Endodermal cell (in vitro differentiated cells): ENCODE measurements at regions not wholly inside any gene's neighbourhood (a gene's known extent, or its start where the extent isn't known, plus 50 kb on each side); places are given as distances from the start of the nearest gene placed in this dataset.

ENCODE experiments used
- DNase-seq: peaks from one replicate; pipeline ENCODE4 v3.0.0-alpha.2; 2017
- H3K27ac ChIP-seq: 2 replicates; pipeline ENCODE4 v1.5.1; 2013; ENCODE audit warnings: mild to moderate bottlenecking, low read depth, low read length, moderate library complexity
- H3K27me3 ChIP-seq: 2 replicates; pipeline ENCODE4 v1.6.1; 2013; ENCODE audit warnings: mild to moderate bottlenecking, low read length, moderate library complexity; ENCODE audit not compliant: insufficient read depth, control insufficient read depth, poor library complexity, severe bottlenecking
- H3K36me3 ChIP-seq: 2 replicates; pipeline ENCODE4 v1.7.0; 2013; ENCODE audit warnings: mild to moderate bottlenecking, low read length, moderate library complexity; ENCODE audit not compliant: control insufficient read depth, insufficient read depth
- H3K4me1 ChIP-seq: one replicate; pipeline ENCODE4 v1.7.0; 2013; ENCODE audit warnings: low read length; ENCODE audit not compliant: control insufficient read depth, insufficient read depth
- H3K4me3 ChIP-seq: 2 replicates; pipeline ENCODE4 v1.5.1; 2013; ENCODE audit warnings: mild to moderate bottlenecking, low read length, moderate library complexity
- H3K9ac ChIP-seq: 2 replicates; pipeline ENCODE4 v1.6.1; 2013; ENCODE audit warnings: mild to moderate bottlenecking, low read length, moderate library complexity; ENCODE audit not compliant: poor library complexity, severe bottlenecking; ENCODE audit errors: extremely low read depth
- H3K9me3 ChIP-seq: 2 replicates; pipeline ENCODE4 v1.6.1; 2013; ENCODE audit warnings: mild to moderate bottlenecking, low read length, moderate library complexity; ENCODE audit not compliant: control insufficient read depth
- H3K27ac Mint-ChIP-seq: 2 replicates; pipeline ENCODE4 v1.8.0; 2020; ENCODE audit warnings: mixed read lengths
- H3K27me3 Mint-ChIP-seq: 2 replicates; pipeline ENCODE4 v1.8.0; 2021; ENCODE audit warnings: mild to moderate bottlenecking, mixed read lengths; ENCODE audit not compliant: insufficient read depth
- H3K36me3 Mint-ChIP-seq: 2 replicates; pipeline ENCODE4 v1.8.0; 2020; ENCODE audit warnings: low read depth, mixed read lengths
- H3K4me1 Mint-ChIP-seq: 2 replicates; pipeline ENCODE4 v1.8.0; 2020; ENCODE audit warnings: mixed read lengths
- H3K4me3 Mint-ChIP-seq: 2 replicates; pipeline ENCODE4 v1.8.0; 2020; ENCODE audit warnings: mild to moderate bottlenecking, moderate library complexity, mixed read lengths
- H3K9me3 Mint-ChIP-seq: 2 replicates; pipeline ENCODE4 v1.8.0; 2020; ENCODE audit warnings: mild to moderate bottlenecking, mixed read lengths
- CTCF ChIP-seq: fragments of 200-600 bp; sonication (generic); conservative IDR thresholded peaks from 2 replicates; pipeline ENCODE4 v1.5.0; 2021; ENCODE audit warnings: antibody characterized with exemption, mild to moderate bottlenecking
- WGBS, 2 experiments: methylation state at CpG; one replicate each; pipeline versions ENCODE4 v1.1.5 to v1.1.7; 2013; ENCODE audit warnings: missing lambda C conversion rate in 2 of 2, mixed read lengths in 1 of 2; ENCODE audit not compliant: insufficient coverage in 1 of 2, insufficient read length in 1 of 2; 5-methylcytosine and 5-hydroxymethylcytosine counted together

- Histone ChIP-seq H3K36me3 (no peaks in the 10 kb centered on the region), H3K4me3 (no peak overlapping the region), H3K27me3 (no peaks in the 10 kb centered on the region), H3K27ac (no peak overlapping the region), H3K9me3 (no peaks in the 10 kb centered on the region), H3K4me1 (peaks cover 5% of the 10 kb centered on the region), H3K9ac (no peak overlapping the region)
- Mint-ChIP-seq H3K27me3 (peaks cover 6% of the 10 kb centered on the region), H3K4me1 (peaks cover 12% of the 10 kb centered on the region), H3K27ac (no peak overlapping the region), H3K4me3 (no peak overlapping the region), H3K9me3 (no peaks in the 10 kb centered on the region), H3K36me3 (no peaks in the 10 kb centered on the region)
- DNase-seq = no peak
- TF ChIP-seq CTCF = no peak
- WGBS, 2 experiments = 59 to 74% methylated on average over 3 to 4 of the region's 4 CpGs
Observed at GRCh38 chr18:25825979-25826776, 264.2 kb downstream of the SS18 start.

- WGBS, 2 experiments = 67 to 90% methylated on average over 6 of the region's 6 CpGs
- H3K36me3 ChIP-seq = no peaks in the 10 kb centered on the region
- peaks cover 5% of the 10 kb centered on the region for H3K4me1 ChIP-seq
- H3K27ac ChIP-seq = no peak overlapping the region
- no peak for DNase-seq
- no peaks in the 10 kb centered on the region for H3K9me3 ChIP-seq
- Mint-ChIP-seq H3K27me3 (peaks cover 7% of the 10 kb centered on the region), H3K27ac (no peak overlapping the region), H3K4me3 (no peak overlapping the region), H3K36me3 (no peaks in the 10 kb centered on the region), H3K9me3 (no peaks in the 10 kb centered on the region), H3K4me1 (peaks cover 12% of the 10 kb centered on the region)
- no peaks in the 10 kb centered on the region for H3K27me3 ChIP-seq
- H3K9ac ChIP-seq = no peak overlapping the region
- H3K4me3 ChIP-seq = no peak overlapping the region
- TF ChIP-seq CTCF = no peak
Observed at GRCh38 chr18:25825056-25825455, 265.4 kb downstream of the SS18 start.

GRCh38 chr18:25819746-25820363 lies 270.6 kb downstream of the SS18 start:
- Histone ChIP-seq H3K9me3 (no peaks in the 10 kb centered on the region), H3K4me1 (no peaks in the 10 kb centered on the region), H3K27me3 (no peaks in the 10 kb centered on the region), H3K36me3 (no peaks in the 10 kb centered on the region), H3K4me3 (no peak overlapping the region), H3K9ac (no peak overlapping the region), H3K27ac (no peak overlapping the region)
- Mint-ChIP-seq H3K27ac (no peak overlapping the region), H3K4me1 (no peaks in the 10 kb centered on the region), H3K36me3 (no peaks in the 10 kb centered on the region), H3K27me3 (peaks cover 7% of the 10 kb centered on the region), H3K9me3 (no peaks in the 10 kb centered on the region), H3K4me3 (no peak overlapping the region)
- TF ChIP-seq CTCF = no peak
- 33 to 93% methylated on average over 1 of the region's 1 CpG for WGBS, 2 experiments
- no peak for DNase-seq
